Right lobe of liver (tissue), 6 donors: ENCODE measurements at regions not wholly inside any gene's neighbourhood (a gene's known extent, or its start where the extent isn't known, plus 50 kb on each side); places are given as distances from the start of the nearest gene placed in this dataset.

Experiments
- ATAC-seq, 4 donors: fragments of 200-7000 bp; cut with Tn5 transposase; one replicate each; pipeline ENCODE4 v1.9.1; 2020; ENCODE audit warnings: mild to moderate bottlenecking in 4 of 4, moderate library complexity in 4 of 4
- DNase-seq, 3 donors: peaks; one replicate each; pipeline ENCODE4 v3.0.0-alpha.2; 2020
- H3K27ac ChIP-seq, 3 donors: fragments of 200-600 bp; one replicate each; pipeline ENCODE4 v1.8.0; 2022
- H3K27me3 ChIP-seq, 2 donors: fragments of 200-600 bp; one replicate each; pipeline ENCODE4 v1.8.0; 2022
- H3K36me3 ChIP-seq, 4 donors: fragments of 200-600 bp; sonication (generic) in 1 of 4; one replicate each; pipeline versions ENCODE4 v1.5.1 to v1.8.0; 2017 to 2022; ENCODE audit warnings: control low read depth in 1 of 4
- H3K4me1 ChIP-seq, 4 donors: fragments of 200-600 bp; sonication (generic) in 1 of 4; one replicate each; pipeline versions ENCODE4 v1.5.1 to v1.8.0; 2017 to 2022; ENCODE audit warnings: control low read depth in 1 of 4
- H3K4me3 ChIP-seq, 3 donors: fragments of 200-600 bp; one replicate each; pipeline ENCODE4 v1.8.0; 2022
- H3K9me3 ChIP-seq, 4 donors: fragments of 200-600 bp; sonication (generic) in 1 of 4; one replicate each; pipeline versions ENCODE4 v1.5.1 to v1.8.0; 2017 to 2022; ENCODE audit warnings: control low read depth in 1 of 4
- CTCF ChIP-seq, 4 donors: fragments of 200-600 bp in 3 of 4; fragments of 450-650 bp in 1 of 4; IDR thresholded peaks; one replicate each; pipeline versions ENCODE4 v1.5.1 to v1.8.0; 2016 to 2022; ENCODE audit warnings: antibody characterized with exemption in 4 of 4, mild to moderate bottlenecking in 2 of 4
- POLR2A ChIP-seq: fragments of 450-650 bp; IDR thresholded peaks from one replicate; pipeline ENCODE4 v1.6.1; 2017; ENCODE audit warnings: antibody characterized with exemption, mild to moderate bottlenecking
- WGBS: methylation state at CpG from one replicate; pipeline ENCODE4 v1.1.6; 2018; ENCODE audit warnings: low coverage, low lambda C conversion rate; ENCODE audit not compliant: insufficient coverage; ENCODE audit errors: missing lambda C conversion rate; 5-methylcytosine and 5-hydroxymethylcytosine counted together
- intact Hi-C, 2 donors: fragments of 100-400 bp; cut with DNase I; formaldehyde crosslinking; loops; one replicate each; pipeline versions ENCODE4 v1.11.2 to v1.14.1; 2022
- donor health status: DM: no; HTN: yes; CAD: no.
- donor health status: DM: no; HTN: no; CAD: no.
- donor health status: DM: no; HTN: no; CAD: no.
- donor health status: DM: no; HTN: yes; CAD: no.
- donor health status: DM: no; HTN: yes; CAD: no.

GRCh38 chr1:112074711-112075110 lies 85.2 kb upstream of the KCND3 start:
- Histone ChIP-seq H3K4me1 (no peaks in the 10 kb centered on the region), H3K27ac (no peak overlapping the region), H3K36me3 (no peaks in the 10 kb centered on the region), H3K4me3 (no peak overlapping the region), H3K27me3 (no peaks in the 10 kb centered on the region), H3K9me3 (no peaks in the 10 kb centered on the region)
- DNase-seq (no peak), ATAC-seq (no peak)
- intact Hi-C loops: no loop called here
- TF ChIP-seq CTCF (IDR thresholded peaks at IDR 0.05) (no peak), POLR2A (no peak)
- WGBS: 75% methylated on average over 1 of the region's 1 CpG

DNA sequence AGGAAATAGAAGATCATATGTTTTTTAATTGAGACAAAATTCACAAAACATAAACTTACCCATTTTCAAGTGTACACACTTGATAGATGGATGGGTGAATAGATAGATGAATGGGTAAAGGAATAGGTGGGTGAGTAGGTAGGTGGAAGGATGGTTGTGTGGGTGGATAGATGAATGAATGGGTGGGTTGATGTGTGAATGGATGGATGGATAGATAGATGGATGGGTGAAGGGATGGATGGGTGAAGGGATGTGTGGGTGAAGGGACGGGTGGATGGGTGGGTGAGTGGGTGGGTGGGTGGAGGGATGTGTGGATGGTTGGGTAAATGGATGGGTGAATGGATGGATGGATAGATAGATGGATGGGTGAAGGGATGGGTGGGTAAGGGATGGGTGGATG lies 86.1 kb upstream of the KCND3 start:
- Histone ChIP-seq H3K4me3 (no peak overlapping the region), H3K9me3 (no peaks in the 10 kb centered on the region), H3K36me3 (no peaks in the 10 kb centered on the region), H3K27ac (no peak overlapping the region), H3K27me3 (no peaks in the 10 kb centered on the region), H3K4me1 (no peaks in the 10 kb centered on the region)
- DNase-seq (no peak), ATAC-seq (no peak)
- no peak for TF ChIP-seq POLR2A
- no peak for TF ChIP-seq CTCF (IDR thresholded peaks at IDR 0.05)
- 50% methylated on average over 1 of the region's 1 CpG for WGBS
- intact Hi-C loops: no loop called here

DNA sequence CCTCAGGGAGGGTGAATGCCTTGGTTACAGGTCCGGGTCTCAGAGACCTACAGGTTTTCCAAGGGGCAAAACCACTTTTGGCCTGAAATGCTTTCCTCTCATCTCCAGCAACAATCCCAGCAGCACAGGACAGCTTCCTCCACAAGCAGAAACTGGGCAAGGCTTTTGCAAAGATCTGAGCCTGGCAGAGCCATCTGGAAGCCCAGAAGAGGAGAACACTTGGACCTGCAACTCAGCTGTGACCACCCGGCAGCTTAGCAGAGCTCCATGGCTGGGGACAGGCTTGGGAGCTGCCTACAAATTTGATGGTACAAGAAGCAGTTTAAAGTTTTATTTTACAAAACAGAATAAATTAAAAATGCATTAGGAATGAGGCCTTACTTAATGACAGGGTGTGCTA lies 90.0 kb upstream of the KCND3 start:
- TF ChIP-seq POLR2A (no peak), CTCF (IDR thresholded peaks at IDR 0.05) (no peak)
- Histone ChIP-seq H3K9me3 (no peaks in the 10 kb centered on the region), H3K27ac (no peak overlapping the region), H3K4me1 (no peaks in the 10 kb centered on the region), H3K36me3 (no peaks in the 10 kb centered on the region), H3K4me3 (no peak overlapping the region), H3K27me3 (no peaks in the 10 kb centered on the region)
- intact Hi-C loops: no loop called here
- WGBS: 67% methylated on average over 2 of the region's 2 CpGs
- no peak for DNase-seq
- ATAC-seq: no peak

GRCh38 chr1:112083487-112083886 lies 94.0 kb upstream of the KCND3 start:
- DNase-seq (no peak), ATAC-seq (no peak)
- no peak overlapping the region for H3K4me3 ChIP-seq
- WGBS: 5% methylated on average over 2 of the region's 3 CpGs
- no peaks in the 10 kb centered on the region for H3K4me1 ChIP-seq
- H3K9me3 ChIP-seq: no peaks in the 10 kb centered on the region
- no peak for TF ChIP-seq POLR2A
- TF ChIP-seq CTCF (IDR thresholded peaks at IDR 0.05): no peak
- no peaks in the 10 kb centered on the region for H3K36me3 ChIP-seq
- H3K27ac ChIP-seq: no peak overlapping the region
- no peaks in the 10 kb centered on the region for H3K27me3 ChIP-seq
- intact Hi-C loops: no loop called here

DNA sequence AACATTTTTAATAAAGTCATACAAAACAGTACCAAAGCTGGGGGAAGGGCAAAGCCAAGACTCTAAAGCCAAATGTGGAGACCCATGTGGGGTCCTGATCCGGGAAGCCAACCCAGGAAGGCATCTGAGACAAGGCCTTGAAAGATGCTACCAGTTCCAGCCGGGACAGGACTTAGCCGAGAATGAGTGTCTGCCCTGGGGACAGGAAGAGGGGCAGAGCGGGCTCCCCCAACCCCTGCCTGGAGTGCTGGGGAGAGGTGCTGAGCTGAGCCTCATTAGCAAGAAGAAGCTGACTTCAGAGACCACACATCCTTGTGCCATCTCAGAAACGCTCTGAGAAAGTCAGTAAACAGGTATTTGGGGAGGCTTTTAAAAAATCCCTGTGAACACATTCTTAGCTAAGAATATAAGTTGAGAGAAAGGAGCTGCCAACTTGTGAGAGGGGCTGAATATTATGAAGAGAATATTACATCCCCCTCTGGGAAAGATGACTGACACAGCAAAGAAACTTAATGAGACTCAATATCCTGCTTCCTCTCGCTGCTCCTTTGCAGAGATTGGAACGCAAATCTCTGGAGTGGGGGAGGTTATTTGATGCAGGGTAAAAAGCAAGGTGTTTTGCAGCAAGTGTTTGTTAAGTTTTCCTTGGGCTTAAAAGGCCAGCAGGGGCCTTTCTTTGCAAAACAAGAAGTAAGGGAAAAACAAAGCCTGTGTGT lies 103.3 kb upstream of the KCND3 start:
- 14% methylated on average over 7 of the region's 7 CpGs for WGBS
- H3K27ac ChIP-seq: no peak overlapping the region
- DNase-seq (no peak), ATAC-seq (no peak)
- H3K9me3 ChIP-seq: no peaks in the 10 kb centered on the region
- H3K4me3 ChIP-seq: no peak overlapping the region
- no peaks in the 10 kb centered on the region for H3K4me1 ChIP-seq
- H3K27me3 ChIP-seq: no peaks in the 10 kb centered on the region
- TF ChIP-seq POLR2A (no peak), CTCF (IDR thresholded peaks at IDR 0.05) (no peak)
- intact Hi-C loops: no loop called here
- no peaks in the 10 kb centered on the region for H3K36me3 ChIP-seq
